NOMO-1 treated with DMSO at 0.1 percent for 48 hours (cell line): ENCODE measurements at regions not wholly inside any gene's neighbourhood (a gene's known extent, or its start where the extent isn't known, plus 50 kb on each side); places are given as distances from the start of the nearest gene placed in this dataset.

Experiments
- DNase-seq: peaks from one replicate; lab custom pipeline; 2025; ENCODE audit not compliant: unreplicated experiment; lab: John Stamatoyannopoulos, UW

- DNase-seq: no peak
Measured at GRCh38 chr12:116654226-116654743, 83.6 kb downstream of the SPRING1 start.

GRCh38 chr12:116651089-116651488, 86.8 kb downstream of the SPRING1 start:
- no peak for DNase-seq

- no peak for DNase-seq
Measured at GRCh38 chr12:116650585-116651087, 87.2 kb downstream of the SPRING1 start.

- no peak for DNase-seq
Measured at GRCh38 chr12:116650062-116650461, 87.8 kb downstream of the SPRING1 start.

- DNase-seq: no peak
Measured at GRCh38 chr12:116647813-116648212, 88.6 kb downstream of the MAP1LC3B2 start.

- DNase-seq: no peak
Measured at GRCh38 chr12:116646901-116647300, 87.7 kb downstream of the MAP1LC3B2 start.

GRCh38 chr12:116644806-116645205, 85.6 kb downstream of the MAP1LC3B2 start:
- DNase-seq: no peak

GRCh38 chr12:116642683-116643082, 83.5 kb downstream of the MAP1LC3B2 start:
- DNase-seq: peak; percentile 80

GRCh38 chr12:116642106-116642505, 82.9 kb downstream of the MAP1LC3B2 start:
- DNase-seq: peak; percentile 71

GRCh38 chr12:116640281-116640680, 81.1 kb downstream of the MAP1LC3B2 start:
- DNase-seq: no peak

GRCh38 chr12:116639765-116640164, 80.6 kb downstream of the MAP1LC3B2 start:
- DNase-seq: peak; percentile 32

- DNase-seq: no peak
Measured at GRCh38 chr12:116638376-116638775, 79.2 kb downstream of the MAP1LC3B2 start.

- peak; percentile 63 for DNase-seq
Measured at GRCh38 chr12:116637589-116638150, 78.5 kb downstream of the MAP1LC3B2 start.

- DNase-seq: no peak
Measured at GRCh38 chr12:116636608-116637519, 77.7 kb downstream of the MAP1LC3B2 start.

GRCh38 chr12:116635487-116635886, 76.3 kb downstream of the MAP1LC3B2 start:
- peak; percentile 99 for DNase-seq

- no peak for DNase-seq
Measured at GRCh38 chr12:116633476-116633875, 74.3 kb downstream of the MAP1LC3B2 start.

GRCh38 chr12:116631619-116632018, 72.4 kb downstream of the MAP1LC3B2 start:
- no peak for DNase-seq

- DNase-seq: no peak
Measured at GRCh38 chr12:116630762-116631161, 71.6 kb downstream of the MAP1LC3B2 start.

GRCh38 chr12:116629480-116629879, 70.3 kb downstream of the MAP1LC3B2 start:
- DNase-seq: no peak

GRCh38 chr12:116628989-116629388, 69.8 kb downstream of the MAP1LC3B2 start:
- peak; percentile 44 for DNase-seq

- DNase-seq: no peak
Measured at GRCh38 chr12:116628450-116628793, 69.2 kb downstream of the MAP1LC3B2 start.
